ENCODE measurements at regions not wholly inside any gene's neighbourhood (a gene's known extent, or its start where the extent isn't known, plus 50 kb on each side); places are given as distances from the start of the nearest gene placed in this dataset.

DNA sequence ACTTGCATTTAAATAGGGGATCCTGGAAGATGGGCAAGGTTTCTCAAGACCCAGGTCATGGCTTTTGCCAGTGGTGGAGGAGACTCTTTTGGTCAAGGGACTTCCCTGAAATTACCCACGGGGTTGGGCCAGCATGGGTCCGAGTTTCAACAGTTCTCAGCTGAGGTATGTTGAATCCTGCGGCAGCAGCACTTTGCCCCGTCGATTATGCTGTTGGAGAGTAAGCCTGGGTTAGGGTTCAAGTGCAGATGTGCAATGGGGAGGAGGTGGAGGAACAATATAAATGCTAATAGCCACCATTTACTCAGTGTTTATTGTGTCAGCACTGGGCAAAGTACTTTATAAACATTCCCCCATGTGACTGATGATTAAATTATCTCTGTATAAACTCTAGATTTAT lies 96.0 kb upstream of the GATA6 start:
- H3K79me2 ChIP-seq (ENCODE audit: control insufficient read depth, insufficient read depth, low read length), result no peaks in the 10 kb centered on the region
- TF ChIP-seq MTA3 (IDR thresholded peaks at IDR 0.05; ENCODE audit: borderline replicate concordance, low read length), result no peak
- TF ChIP-seq JUNB (IDR thresholded peaks at IDR 0.05), result no peak
- TF ChIP-seq POU2F2 (IDR thresholded peaks at IDR 0.05; ENCODE audit: borderline replicate concordance, low read depth, low read length), result no peak
- no peak for TF ChIP-seq TCF12 (IDR thresholded peaks at IDR 0.05; ENCODE audit: low read depth, low read length)
- no peak for TF ChIP-seq JUND (IDR thresholded peaks at IDR 0.05; ENCODE audit: low read depth, low read length)
- TF ChIP-seq, protein P1, sequence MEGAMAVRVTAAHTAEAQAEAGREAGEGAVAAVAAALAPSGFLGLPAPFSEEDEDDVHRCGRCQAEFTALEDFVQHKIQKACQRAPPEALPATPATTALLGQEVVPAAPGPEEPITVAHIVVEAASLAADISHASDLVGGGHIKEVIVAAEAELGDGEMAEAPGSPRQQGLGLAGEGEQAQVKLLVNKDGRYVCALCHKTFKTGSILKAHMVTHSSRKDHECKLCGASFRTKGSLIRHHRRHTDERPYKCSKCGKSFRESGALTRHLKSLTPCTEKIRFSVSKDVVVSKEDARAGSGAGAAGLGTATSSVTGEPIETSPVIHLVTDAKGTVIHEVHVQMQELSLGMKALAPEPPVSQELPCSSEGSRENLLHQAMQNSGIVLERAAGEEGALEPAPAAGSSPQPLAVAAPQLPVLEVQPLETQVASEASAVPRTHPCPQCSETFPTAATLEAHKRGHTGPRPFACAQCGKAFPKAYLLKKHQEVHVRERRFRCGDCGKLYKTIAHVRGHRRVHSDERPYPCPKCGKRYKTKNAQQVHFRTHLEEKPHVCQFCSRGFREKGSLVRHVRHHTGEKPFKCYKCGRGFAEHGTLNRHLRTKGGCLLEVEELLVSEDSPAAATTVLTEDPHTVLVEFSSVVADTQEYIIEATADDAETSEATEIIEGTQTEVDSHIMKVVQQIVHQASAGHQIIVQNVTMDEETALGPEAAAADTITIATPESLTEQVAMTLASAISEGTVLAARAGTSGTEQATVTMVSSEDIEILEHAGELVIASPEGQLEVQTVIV (IDR thresholded peaks at IDR 0.05; ENCODE audit: borderline replicate concordance, partially characterized antibody), result no peak
- TF ChIP-seq USF1 (IDR thresholded peaks at IDR 0.05; ENCODE audit: borderline replicate concordance, extremely low read length, insufficient read depth, low read depth, low read length), result no peak
- TF ChIP-seq BACH1 (IDR thresholded peaks at IDR 0.05; ENCODE audit: borderline replicate concordance), result no peak
- TF ChIP-seq RBBP5 (conservative IDR thresholded peaks at IDR 0.05), result no peak
- TF ChIP-seq SP1 (IDR thresholded peaks at IDR 0.05; ENCODE audit: low read depth, low read length), result no peak
- no peak for TF ChIP-seq CBX3 (IDR thresholded peaks at IDR 0.05; ENCODE audit: borderline replicate concordance, low read depth)
- TF ChIP-seq IKZF2 (IDR thresholded peaks at IDR 0.05), result no peak
- no peak for TF ChIP-seq PML (IDR thresholded peaks at IDR 0.05; ENCODE audit: low read length)
- no peak for TF ChIP-seq RCOR1 (conservative IDR thresholded peaks at IDR 0.05; ENCODE audit: low read depth, low read length)
- H3K9ac ChIP-seq (ENCODE audit: control insufficient read depth, insufficient read depth, low read length), result no peak overlapping the region
- no peak for ATAC-seq
- H3K4me1 ChIP-seq (ENCODE audit: control insufficient read depth, insufficient read depth, low read length), result no peaks in the 10 kb centered on the region
- ChIA-PET RAD21 (ENCODE audit: unreplicated experiment) (no interaction called here), POLR2A (no interaction called here), SMC1A (ENCODE audit: uncharacterized antibody, unreplicated experiment) (no interaction called here), CTCF (no interaction called here)
- no peak for FAIRE-seq
- in situ Hi-C loops (cut with MboI) (no loop called here), intact Hi-C loops (cut with micrococcal nuclease; ENCODE audit: unreplicated experiment) (no loop called here)
- H2AFZ ChIP-seq (ENCODE audit: control insufficient read depth, low read depth, low read length), result no peak overlapping the region
- DNase-seq (ENCODE audit: low read depth, low spot score), result no peak
- no peaks in the 10 kb centered on the region for H3K36me3 ChIP-seq (ENCODE audit: control insufficient read depth in 2 of 2, insufficient read depth in 2 of 2, low read length in 1 of 2)
- 41% methylated on average over 5 of the region's 5 CpGs for WGBS (ENCODE audit: insufficient coverage, insufficient replicate concordance, low lambda C conversion rate, missing lambda C conversion rate)
- no peaks in the 10 kb centered on the region for H3K9me3 ChIP-seq (replicated peaks; ENCODE audit: control insufficient read depth, insufficient read depth, low read length)
- no peak overlapping the region for H3K4me3 ChIP-seq
- no peak overlapping the region for H3K27ac ChIP-seq (ENCODE audit: control insufficient read depth, insufficient read depth)
- H3K4me2 ChIP-seq (ENCODE audit: control insufficient read depth, insufficient read depth), result no peak overlapping the region
- BruUV-seq (replicated peaks), result no TSS peak
- no peaks in the 10 kb centered on the region for H4K20me1 ChIP-seq (ENCODE audit: control insufficient read depth, insufficient read depth)
- H3K27me3 ChIP-seq (replicated peaks in 1 of 2; ENCODE audit: control insufficient read depth in 2 of 2, insufficient read depth in 2 of 2, low read length in 1 of 2), result no peaks in the 10 kb centered on the region
